HCT116 (cell line): ENCODE measurements at regions not wholly inside any gene's neighbourhood (a gene's known extent, or its start where the extent isn't known, plus 50 kb on each side); places are given as distances from the start of the nearest gene placed in this dataset.

Experiments used
- ATAC-seq: fragments of 200-7000 bp; cut with Tn5 transposase; 2 replicates; pipeline ENCODE4 v1.9.1; 2020; ENCODE audit warnings: mild to moderate bottlenecking, moderate library complexity
- BruUV-seq: library from RNA; stranded (reverse); fragments of 400-500 nt; replicated peaks from 2 replicates; lab custom pipeline; 2021; lab: Mats Ljungman, UMichigan
- CTCF ChIA-PET: fragments of 300-600 bp; sonication (Branson Sonifier 250); formaldehyde crosslinking; loops from one replicate; lab custom pipeline; 2021; ENCODE audit warnings: antibody characterized with exemption; lab: Charles Lee
- POLR2A ChIA-PET: fragments of 300-600, 350-600 bp; sonication (Branson Sonifier 250); formaldehyde crosslinking; loops from one replicate; lab custom pipeline; 2021; ENCODE audit warnings: antibody characterized with exemption; lab: Charles Lee
- RAD21 ChIA-PET, 2 experiments: fragments of 300-600 bp; sonication (Branson Sonifier 250); formaldehyde crosslinking; loops; one replicate each; lab custom pipeline; 2023; ENCODE audit warnings: low total read pairs in 2 of 2; ENCODE audit not compliant: uncharacterized antibody in 2 of 2, unreplicated experiment in 2 of 2, low non-redundant PET in 1 of 2; lab: Charles Lee
- DNase-seq: peaks from one replicate; pipeline ENCODE4 v3.0.0-alpha.2; 2010; ENCODE audit warnings: low read depth, low spot score
- H2AFZ ChIP-seq: fragments of 200-600 bp; shearing (Covaris generic), sonication (generic); 2 replicates; pipeline ENCODE4 v1.6.1; 2017; ENCODE audit warnings: low read depth, mixed run types, mixed read lengths, antibody characterized with exemption, low read length; ENCODE audit not compliant: poor library complexity, severe bottlenecking
- H3K27ac ChIP-seq: 2 replicates; pipeline ENCODE4 v1.5.1; 2012; ENCODE audit warnings: low read depth, low read length
- H3K27me3 ChIP-seq: fragments of 200-600 bp; sonication (generic); 2 replicates; pipeline ENCODE4 v1.6.1; 2016; ENCODE audit warnings: mixed run types, low read length, mixed read lengths; ENCODE audit not compliant: insufficient read depth
- H3K36me3 ChIP-seq, 2 experiments: fragments of 200-500 bp in 1 of 2; fragments of 200-600 bp in 1 of 2; sonication (Bioruptor generic) in 1 of 2; sonication (generic) in 1 of 2; 2 replicates each; pipeline versions ENCODE4 v1.5.1 to v1.6.1; 2014 to 2016; ENCODE audit warnings: low read length in 2 of 2, inconsistent platforms in 1 of 2, mixed read lengths in 1 of 2, mixed run types in 1 of 2; ENCODE audit not compliant: insufficient read depth in 2 of 2, control insufficient read depth in 1 of 2
- H3K4me1 ChIP-seq, 2 experiments: fragments of 200-600 bp in 1 of 2; sonication (generic) in 1 of 2; 2 replicates each; pipeline versions ENCODE4 v1.5.1 to v1.6.1; 2012 to 2017; ENCODE audit warnings: low read length in 2 of 2, inconsistent platforms in 1 of 2, mild to moderate bottlenecking in 1 of 2, mixed read lengths in 1 of 2, mixed run types in 1 of 2, moderate library complexity in 1 of 2; ENCODE audit not compliant: insufficient read depth in 2 of 2, control insufficient read depth in 1 of 2
- H3K4me2 ChIP-seq: fragments of 200-600 bp; sonication (generic); 2 replicates; pipeline ENCODE4 v1.6.1; 2017; ENCODE audit warnings: mixed run types, low read length, mixed read lengths
- H3K4me3 ChIP-seq, 2 experiments: fragments of 200-600 bp in 1 of 2; sonication (generic) in 1 of 2; replicated peaks in 1 of 2; 2 replicates each; pipeline ENCODE4 v1.5.1; 2011 to 2016; ENCODE audit warnings: low read length in 2 of 2, control low read depth in 1 of 2, low read depth in 1 of 2, mild to moderate bottlenecking in 1 of 2, mixed read lengths in 1 of 2, mixed run types in 1 of 2
- H3K79me2 ChIP-seq: fragments of 200-600 bp; sonication (generic); 2 replicates; pipeline ENCODE4 v1.6.1; 2017; ENCODE audit warnings: mild to moderate bottlenecking, mixed run types, low read length, moderate library complexity, mixed read lengths; ENCODE audit not compliant: insufficient read depth
- H3K9ac ChIP-seq: fragments of 200-600 bp; sonication (generic); 2 replicates; pipeline ENCODE4 v1.6.1; 2016; ENCODE audit warnings: low read length, mixed read lengths
- H3K9me2 ChIP-seq: fragments of 200-600 bp; sonication (generic), shearing (Covaris generic); 2 replicates; pipeline ENCODE4 v1.6.1; 2017; ENCODE audit warnings: mixed run types, mild to moderate bottlenecking, moderate library complexity; ENCODE audit not compliant: insufficient read depth
- H3K9me3 ChIP-seq, 2 experiments: fragments of 200-500 bp in 1 of 2; fragments of 200-600 bp in 1 of 2; sonication (Bioruptor generic) in 1 of 2; sonication (generic) in 1 of 2; 2 replicates each; pipeline ENCODE4 v1.6.1; 2014 to 2017; ENCODE audit warnings: low read length in 2 of 2, mixed read lengths in 2 of 2, inconsistent platforms in 1 of 2, low read depth in 1 of 2, mild to moderate bottlenecking in 1 of 2, mixed run types in 1 of 2, moderate library complexity in 1 of 2; ENCODE audit not compliant: control insufficient read depth in 1 of 2, insufficient read depth in 1 of 2
- H4K20me1 ChIP-seq: fragments of 200-600 bp; sonication (generic), shearing (Covaris generic); 2 replicates; pipeline ENCODE4 v1.6.1; 2017; ENCODE audit warnings: mixed run types, mild to moderate bottlenecking, moderate library complexity; ENCODE audit not compliant: insufficient read depth
- EGR1 ChIP-seq: IDR thresholded peaks from 2 replicates; pipeline ENCODE4 v1.6.1; 2012; ENCODE audit warnings: low read depth
- ELF1 ChIP-seq: IDR thresholded peaks from 2 replicates; pipeline ENCODE4 v1.6.1; 2012; ENCODE audit warnings: low read depth, borderline replicate concordance
- intact Hi-C: fragments of 100-400 bp; cut with micrococcal nuclease; formaldehyde crosslinking; loops from 2 replicates; pipeline ENCODE4 v1.10.0; 2022
- TF ChIP-seq, protein P1 (sequence below): IDR thresholded peaks from 2 replicates; pipeline ENCODE4 v1.6.1; 2012; ENCODE audit warnings: low read depth
- TF ChIP-seq, protein P2 (sequence below): IDR thresholded peaks from 2 replicates; pipeline ENCODE4 v1.6.1; 2012

DNA sequence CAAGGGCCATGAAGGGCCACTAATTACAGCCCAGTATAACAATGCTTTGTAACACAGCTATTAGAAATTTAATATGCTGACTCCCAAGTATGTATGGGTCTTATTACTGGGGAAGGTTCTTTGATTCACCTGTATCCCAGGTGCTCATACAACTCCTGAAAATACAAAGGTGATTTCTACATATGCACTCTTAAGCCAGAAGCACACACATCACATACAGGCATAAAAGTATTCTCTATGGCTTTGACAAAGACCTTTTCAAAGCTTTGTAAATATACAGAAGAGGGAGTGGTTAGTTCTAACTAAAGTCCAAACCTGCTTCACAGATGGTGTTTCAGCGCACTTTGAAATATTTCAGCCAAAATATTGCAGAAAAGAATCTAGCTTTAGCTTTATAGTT, 191.5 kb downstream of the SNCA start (continued):
- TF ChIP-seq, protein P1, sequence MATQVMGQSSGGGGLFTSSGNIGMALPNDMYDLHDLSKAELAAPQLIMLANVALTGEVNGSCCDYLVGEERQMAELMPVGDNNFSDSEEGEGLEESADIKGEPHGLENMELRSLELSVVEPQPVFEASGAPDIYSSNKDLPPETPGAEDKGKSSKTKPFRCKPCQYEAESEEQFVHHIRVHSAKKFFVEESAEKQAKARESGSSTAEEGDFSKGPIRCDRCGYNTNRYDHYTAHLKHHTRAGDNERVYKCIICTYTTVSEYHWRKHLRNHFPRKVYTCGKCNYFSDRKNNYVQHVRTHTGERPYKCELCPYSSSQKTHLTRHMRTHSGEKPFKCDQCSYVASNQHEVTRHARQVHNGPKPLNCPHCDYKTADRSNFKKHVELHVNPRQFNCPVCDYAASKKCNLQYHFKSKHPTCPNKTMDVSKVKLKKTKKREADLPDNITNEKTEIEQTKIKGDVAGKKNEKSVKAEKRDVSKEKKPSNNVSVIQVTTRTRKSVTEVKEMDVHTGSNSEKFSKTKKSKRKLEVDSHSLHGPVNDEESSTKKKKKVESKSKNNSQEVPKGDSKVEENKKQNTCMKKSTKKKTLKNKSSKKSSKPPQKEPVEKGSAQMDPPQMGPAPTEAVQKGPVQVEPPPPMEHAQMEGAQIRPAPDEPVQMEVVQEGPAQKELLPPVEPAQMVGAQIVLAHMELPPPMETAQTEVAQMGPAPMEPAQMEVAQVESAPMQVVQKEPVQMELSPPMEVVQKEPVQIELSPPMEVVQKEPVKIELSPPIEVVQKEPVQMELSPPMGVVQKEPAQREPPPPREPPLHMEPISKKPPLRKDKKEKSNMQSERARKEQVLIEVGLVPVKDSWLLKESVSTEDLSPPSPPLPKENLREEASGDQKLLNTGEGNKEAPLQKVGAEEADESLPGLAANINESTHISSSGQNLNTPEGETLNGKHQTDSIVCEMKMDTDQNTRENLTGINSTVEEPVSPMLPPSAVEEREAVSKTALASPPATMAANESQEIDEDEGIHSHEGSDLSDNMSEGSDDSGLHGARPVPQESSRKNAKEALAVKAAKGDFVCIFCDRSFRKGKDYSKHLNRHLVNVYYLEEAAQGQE = no peak
- TF ChIP-seq ELF1 (no peak), EGR1 (no peak)
- TF ChIP-seq, all 23 proteins: peak for 0

DNA sequence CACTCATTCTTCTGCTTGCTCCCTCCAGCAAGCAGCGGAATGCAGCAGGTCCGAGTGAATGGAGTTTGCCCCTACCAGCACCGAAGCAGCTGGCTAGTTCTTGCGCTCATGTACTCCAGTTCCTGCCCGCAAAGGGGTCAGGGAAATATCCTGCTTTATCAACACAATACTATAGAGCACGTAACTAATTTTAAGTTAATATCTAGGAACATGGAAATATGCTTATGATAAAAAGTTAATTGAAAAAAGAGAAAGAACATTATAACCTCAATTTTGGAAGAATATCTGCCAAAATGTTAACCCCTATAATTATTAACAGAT, 195.6 kb downstream of the SNCA start:
- POLR2A ChIA-PET = interaction anchor here (0.9 kb wide), 1 partner anchor 12 kb away, joined by 4 read pairs; no protein-coding TSS in a partner anchor
- TF ChIP-seq, protein P2, sequence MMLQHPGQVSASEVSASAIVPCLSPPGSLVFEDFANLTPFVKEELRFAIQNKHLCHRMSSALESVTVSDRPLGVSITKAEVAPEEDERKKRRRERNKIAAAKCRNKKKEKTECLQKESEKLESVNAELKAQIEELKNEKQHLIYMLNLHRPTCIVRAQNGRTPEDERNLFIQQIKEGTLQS = no peak
- peak overlapping the region; percentile 55 for H3K4me2 ChIP-seq
- H3K36me3 ChIP-seq = no peaks in the 10 kb centered on the region
- no peak overlapping the region for H3K27ac ChIP-seq
- H3K4me3 ChIP-seq = peak overlapping the region; percentile 9 to 23; a peak in 1 of 4 replicates
- no peaks in the 10 kb centered on the region for H3K27me3 ChIP-seq
- no TSS peak for BruUV-seq
- peaks cover 6 to 10% of the 10 kb centered on the region in 2 experiments; a peak in 3 of 4 replicates for H3K4me1 ChIP-seq
- no peaks in the 10 kb centered on the region for H4K20me1 ChIP-seq
- CTCF ChIA-PET = interaction anchor here (1.0 to 1.9 kb wide), 13 partner anchors 9 to 477 kb away, joined by 3 to 14 read pairs (median 4); no protein-coding TSS in a partner anchor
- no peaks in the 10 kb centered on the region for H3K9me3 ChIP-seq
- peak overlapping the region; percentile 10 for H2AFZ ChIP-seq
- no peak overlapping the region for H3K9ac ChIP-seq
- intact Hi-C loops = loop anchor here (5.0 kb wide), 1 partner anchor 261 kb away; no protein-coding TSS in a partner anchor
- H3K9me2 ChIP-seq = no peaks in the 10 kb centered on the region
- no peaks in the 10 kb centered on the region for H3K79me2 ChIP-seq
- RAD21 ChIA-PET = interaction anchor here in 1 of 2 experiments (0.9 kb wide), 1 partner anchor 228 kb away, joined by 3 read pairs; no protein-coding TSS in a partner anchor
- ATAC-seq (no peak), DNase-seq (no peak)
